ENCODE measurements at regions not wholly inside any gene's neighbourhood (a gene's known extent, or its start where the extent isn't known, plus 50 kb on each side); places are given as distances from the start of the nearest gene placed in this dataset.

GRCh38 chr11:115921540-115921939 lies 417.3 kb upstream of the CADM1 start:
- no peaks in the 10 kb centered on the region for H3K9me3 Mint-ChIP-seq (ENCODE audit: unreplicated experiment)
- intact Hi-C loops (cut with micrococcal nuclease; ENCODE audit: unreplicated experiment): no loop called here
- Histone ChIP-seq H3K36me3 (ENCODE audit: control insufficient read depth, insufficient read depth, low read length) (no peaks in the 10 kb centered on the region), H3K9me3 (no peaks in the 10 kb centered on the region), H3K4me3 (ENCODE audit: low read depth, low read length) (no peak overlapping the region), H3K27me3 (replicated peaks; ENCODE audit: control insufficient read depth, insufficient read depth, low read length) (no peaks in the 10 kb centered on the region), H3K4me1 (peaks cover 29% of the 10 kb centered on the region)
- TF ChIP-seq CTCF (IDR thresholded peaks at IDR 0.05; ENCODE audit: insufficient read depth in 1 of 2, low read depth in 1 of 2, low read length in 1 of 2, severe bottlenecking in 1 of 2, unreplicated experiment in 1 of 2): no peak
- no peaks in the 10 kb centered on the region for H3K36me3 Mint-ChIP-seq (ENCODE audit: insufficient read depth, unreplicated experiment)
- H3K4me1 Mint-ChIP-seq (ENCODE audit: low read depth, unreplicated experiment): peaks cover 36% of the 10 kb centered on the region
- ChIA-PET POLR2A (no interaction called here), CTCF (no interaction called here)
- no peaks in the 10 kb centered on the region for H3K27me3 Mint-ChIP-seq (ENCODE audit: insufficient read depth, unreplicated experiment)
- H3K4me3 Mint-ChIP-seq (ENCODE audit: unreplicated experiment): no peak overlapping the region
- no TSS peak for BruUV-seq (replicated peaks)
- DNase-seq: no peak
- no peak overlapping the region for H3K27ac Mint-ChIP-seq (ENCODE audit: unreplicated experiment)

GRCh38 chr11:115920841-115921480 lies 416.7 kb upstream of the CADM1 start:
- H3K36me3 ChIP-seq (ENCODE audit: control insufficient read depth, insufficient read depth, low read length): no peaks in the 10 kb centered on the region
- no peaks in the 10 kb centered on the region for H3K9me3 Mint-ChIP-seq (ENCODE audit: unreplicated experiment)
- no peaks in the 10 kb centered on the region for H3K27me3 Mint-ChIP-seq (ENCODE audit: insufficient read depth, unreplicated experiment)
- no peaks in the 10 kb centered on the region for H3K27me3 ChIP-seq (replicated peaks; ENCODE audit: control insufficient read depth, insufficient read depth, low read length)
- ChIA-PET CTCF (no interaction called here), POLR2A (no interaction called here)
- no peak overlapping the region for H3K27ac Mint-ChIP-seq (ENCODE audit: unreplicated experiment)
- no peak overlapping the region for H3K4me3 Mint-ChIP-seq (ENCODE audit: unreplicated experiment)
- no TSS peak for BruUV-seq (replicated peaks)
- H3K4me1 Mint-ChIP-seq (ENCODE audit: low read depth, unreplicated experiment): peaks cover 36% of the 10 kb centered on the region
- DNase-seq: peak in 1 of 2 experiments; percentile 24
- intact Hi-C loops (cut with micrococcal nuclease; ENCODE audit: unreplicated experiment): no loop called here
- peaks cover 29% of the 10 kb centered on the region for H3K4me1 ChIP-seq
- H3K4me3 ChIP-seq (ENCODE audit: low read depth, low read length): no peak overlapping the region
- H3K9me3 ChIP-seq: no peaks in the 10 kb centered on the region
- H3K36me3 Mint-ChIP-seq (ENCODE audit: insufficient read depth, unreplicated experiment): no peaks in the 10 kb centered on the region
- no peak for TF ChIP-seq CTCF (IDR thresholded peaks at IDR 0.05; ENCODE audit: insufficient read depth in 1 of 2, low read depth in 1 of 2, low read length in 1 of 2, severe bottlenecking in 1 of 2, unreplicated experiment in 1 of 2)

DNA sequence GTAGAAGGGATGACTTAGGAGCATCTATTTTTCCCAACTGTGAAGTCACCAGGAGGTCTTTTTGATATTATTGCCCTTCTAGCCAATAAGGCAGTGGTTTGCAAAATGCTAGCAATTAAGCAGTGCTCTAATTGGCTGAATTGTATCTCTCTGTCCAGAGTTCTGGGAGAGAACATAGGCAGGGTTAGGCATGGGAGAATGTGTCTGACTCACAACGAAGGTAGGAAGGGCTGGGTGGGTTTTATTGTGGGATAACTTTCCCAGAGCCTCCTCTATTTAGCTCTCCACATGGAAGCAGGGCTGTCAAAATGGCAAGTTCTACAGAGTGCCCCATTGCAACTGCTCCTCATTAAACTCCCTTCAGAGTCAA lies 415.9 kb upstream of the CADM1 start:
- intact Hi-C loops (cut with micrococcal nuclease; ENCODE audit: unreplicated experiment): no loop called here
- BruUV-seq (replicated peaks): no TSS peak
- Mint-ChIP-seq H3K27me3 (ENCODE audit: insufficient read depth, unreplicated experiment) (no peaks in the 10 kb centered on the region), H3K4me1 (ENCODE audit: low read depth, unreplicated experiment) (peaks cover 36% of the 10 kb centered on the region), H3K9me3 (ENCODE audit: unreplicated experiment) (no peaks in the 10 kb centered on the region), H3K27ac (ENCODE audit: unreplicated experiment) (no peak overlapping the region), H3K36me3 (ENCODE audit: insufficient read depth, unreplicated experiment) (no peaks in the 10 kb centered on the region), H3K4me3 (ENCODE audit: unreplicated experiment) (no peak overlapping the region)
- H3K4me3 ChIP-seq (ENCODE audit: low read depth, low read length): no peak overlapping the region
- no peaks in the 10 kb centered on the region for H3K36me3 ChIP-seq (ENCODE audit: control insufficient read depth, insufficient read depth, low read length)
- no peak for TF ChIP-seq CTCF (IDR thresholded peaks at IDR 0.05; ENCODE audit: insufficient read depth in 1 of 2, low read depth in 1 of 2, low read length in 1 of 2, severe bottlenecking in 1 of 2, unreplicated experiment in 1 of 2)
- DNase-seq: peak in 1 of 2 experiments; percentile 16
- H3K27me3 ChIP-seq (replicated peaks; ENCODE audit: control insufficient read depth, insufficient read depth, low read length): no peaks in the 10 kb centered on the region
- ChIA-PET CTCF (interaction anchor here (1.1 kb wide), 1 partner anchor 50 kb away, joined by 3 read pairs; no protein-coding TSS in a partner anchor), POLR2A (no interaction called here)
- no peaks in the 10 kb centered on the region for H3K9me3 ChIP-seq
- peaks cover 29% of the 10 kb centered on the region for H3K4me1 ChIP-seq

All from Caco-2 (cell line).